ENCODE measurements at regions not wholly inside any gene's neighbourhood (a gene's known extent, or its start where the extent isn't known, plus 50 kb on each side); places are given as distances from the start of the nearest gene placed in this dataset.

DNA sequence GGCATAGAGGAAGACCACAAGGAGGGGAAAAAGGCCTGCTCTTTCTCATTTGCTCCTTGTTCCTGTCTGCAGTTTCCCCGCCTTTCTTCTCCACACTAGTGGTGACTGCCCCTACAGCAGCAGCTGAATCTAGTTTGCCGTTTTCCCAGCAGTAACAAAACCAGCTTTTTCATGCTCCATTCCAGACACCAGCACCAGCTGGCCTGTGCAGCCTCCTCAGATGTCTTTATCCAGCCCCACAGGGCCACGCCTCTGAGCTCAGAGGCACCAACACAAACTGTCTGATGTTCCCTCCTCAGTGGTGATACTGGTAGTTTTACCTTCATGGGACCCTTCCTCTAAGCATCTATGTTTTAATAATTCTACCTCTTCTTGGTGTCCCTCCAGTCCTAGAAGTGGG, 70.4 kb upstream of the SLC24A3 start:
- TF ChIP-seq, protein P1, sequence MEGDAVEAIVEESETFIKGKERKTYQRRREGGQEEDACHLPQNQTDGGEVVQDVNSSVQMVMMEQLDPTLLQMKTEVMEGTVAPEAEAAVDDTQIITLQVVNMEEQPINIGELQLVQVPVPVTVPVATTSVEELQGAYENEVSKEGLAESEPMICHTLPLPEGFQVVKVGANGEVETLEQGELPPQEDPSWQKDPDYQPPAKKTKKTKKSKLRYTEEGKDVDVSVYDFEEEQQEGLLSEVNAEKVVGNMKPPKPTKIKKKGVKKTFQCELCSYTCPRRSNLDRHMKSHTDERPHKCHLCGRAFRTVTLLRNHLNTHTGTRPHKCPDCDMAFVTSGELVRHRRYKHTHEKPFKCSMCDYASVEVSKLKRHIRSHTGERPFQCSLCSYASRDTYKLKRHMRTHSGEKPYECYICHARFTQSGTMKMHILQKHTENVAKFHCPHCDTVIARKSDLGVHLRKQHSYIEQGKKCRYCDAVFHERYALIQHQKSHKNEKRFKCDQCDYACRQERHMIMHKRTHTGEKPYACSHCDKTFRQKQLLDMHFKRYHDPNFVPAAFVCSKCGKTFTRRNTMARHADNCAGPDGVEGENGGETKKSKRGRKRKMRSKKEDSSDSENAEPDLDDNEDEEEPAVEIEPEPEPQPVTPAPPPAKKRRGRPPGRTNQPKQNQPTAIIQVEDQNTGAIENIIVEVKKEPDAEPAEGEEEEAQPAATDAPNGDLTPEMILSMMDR (IDR thresholded peaks at IDR 0.05): no peak
- TF ChIP-seq POLR2A (IDR thresholded peaks at IDR 0.05): no peak

Measured in adrenal gland (tissue), 5 donors.